ENCODE measurements at regions not wholly inside any gene's neighbourhood (a gene's known extent, or its start where the extent isn't known, plus 50 kb on each side); places are given as distances from the start of the nearest gene placed in this dataset.

GRCh38 chr21:15526798-15527197, 203.0 kb upstream of the USP25 start:
- H3K9me3 ChIP-seq (ENCODE audit: severe bottlenecking), result peaks cover 4% of the 10 kb centered on the region

GRCh38 chr21:15528346-15528745, 201.4 kb upstream of the USP25 start:
- no peak for DNase-seq
- TF ChIP-seq, protein P1, sequence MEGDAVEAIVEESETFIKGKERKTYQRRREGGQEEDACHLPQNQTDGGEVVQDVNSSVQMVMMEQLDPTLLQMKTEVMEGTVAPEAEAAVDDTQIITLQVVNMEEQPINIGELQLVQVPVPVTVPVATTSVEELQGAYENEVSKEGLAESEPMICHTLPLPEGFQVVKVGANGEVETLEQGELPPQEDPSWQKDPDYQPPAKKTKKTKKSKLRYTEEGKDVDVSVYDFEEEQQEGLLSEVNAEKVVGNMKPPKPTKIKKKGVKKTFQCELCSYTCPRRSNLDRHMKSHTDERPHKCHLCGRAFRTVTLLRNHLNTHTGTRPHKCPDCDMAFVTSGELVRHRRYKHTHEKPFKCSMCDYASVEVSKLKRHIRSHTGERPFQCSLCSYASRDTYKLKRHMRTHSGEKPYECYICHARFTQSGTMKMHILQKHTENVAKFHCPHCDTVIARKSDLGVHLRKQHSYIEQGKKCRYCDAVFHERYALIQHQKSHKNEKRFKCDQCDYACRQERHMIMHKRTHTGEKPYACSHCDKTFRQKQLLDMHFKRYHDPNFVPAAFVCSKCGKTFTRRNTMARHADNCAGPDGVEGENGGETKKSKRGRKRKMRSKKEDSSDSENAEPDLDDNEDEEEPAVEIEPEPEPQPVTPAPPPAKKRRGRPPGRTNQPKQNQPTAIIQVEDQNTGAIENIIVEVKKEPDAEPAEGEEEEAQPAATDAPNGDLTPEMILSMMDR (IDR thresholded peaks at IDR 0.05; ENCODE audit: low read depth, low read length), result no peak
- Histone ChIP-seq H3K27ac (no peak overlapping the region), H3K4me3 (ENCODE audit: low read depth, low read length) (no peak overlapping the region), H3K27me3 (ENCODE audit: insufficient read depth, low read depth, severe bottlenecking) (no peaks in the 10 kb centered on the region), H3K36me3 (no peaks in the 10 kb centered on the region), H3K9me3 (ENCODE audit: severe bottlenecking) (no peaks in the 10 kb centered on the region)

More at GRCh38 chr21:15526798-15527197, 203.0 kb upstream of the USP25 start:
- TF ChIP-seq, protein P1 (IDR thresholded peaks at IDR 0.05; ENCODE audit: low read depth, low read length), result no peak
- no peak overlapping the region for H3K4me3 ChIP-seq (ENCODE audit: low read depth, low read length)
- no peak for DNase-seq
- no peak overlapping the region for H3K27ac ChIP-seq
- H3K36me3 ChIP-seq, result no peaks in the 10 kb centered on the region
- H3K27me3 ChIP-seq (ENCODE audit: insufficient read depth, low read depth, severe bottlenecking), result no peaks in the 10 kb centered on the region

- Histone ChIP-seq H3K9me3 (ENCODE audit: severe bottlenecking) (no peaks in the 10 kb centered on the region), H3K27me3 (ENCODE audit: insufficient read depth, low read depth, severe bottlenecking) (no peaks in the 10 kb centered on the region), H3K27ac (no peak overlapping the region), H3K4me3 (ENCODE audit: low read depth, low read length) (no peak overlapping the region), H3K36me3 (no peaks in the 10 kb centered on the region)
- no peak for DNase-seq
- TF ChIP-seq, protein P1 (IDR thresholded peaks at IDR 0.05; ENCODE audit: low read depth, low read length), result no peak
These were observed 197.8 kb upstream of the USP25 start for GRCh38 chr21:15531986-15532385.

GRCh38 chr21:15533618-15534017, 196.2 kb upstream of the USP25 start:
- TF ChIP-seq, protein P1 (IDR thresholded peaks at IDR 0.05; ENCODE audit: low read depth, low read length), result no peak
- DNase-seq, result no peak
- Histone ChIP-seq H3K4me3 (ENCODE audit: low read depth, low read length) (no peak overlapping the region), H3K9me3 (ENCODE audit: severe bottlenecking) (no peaks in the 10 kb centered on the region), H3K36me3 (no peaks in the 10 kb centered on the region), H3K27me3 (ENCODE audit: insufficient read depth, low read depth, severe bottlenecking) (no peaks in the 10 kb centered on the region), H3K27ac (no peak overlapping the region)

- Histone ChIP-seq H3K27ac (no peak overlapping the region), H3K27me3 (ENCODE audit: insufficient read depth, low read depth, severe bottlenecking) (no peaks in the 10 kb centered on the region), H3K9me3 (ENCODE audit: severe bottlenecking) (no peaks in the 10 kb centered on the region), H3K36me3 (no peaks in the 10 kb centered on the region), H3K4me3 (ENCODE audit: low read depth, low read length) (no peak overlapping the region)
- no peak for DNase-seq
- TF ChIP-seq, protein P1 (IDR thresholded peaks at IDR 0.05; ENCODE audit: low read depth, low read length), result no peak
These were observed 195.3 kb upstream of the USP25 start for GRCh38 chr21:15534450-15534886.

DNA sequence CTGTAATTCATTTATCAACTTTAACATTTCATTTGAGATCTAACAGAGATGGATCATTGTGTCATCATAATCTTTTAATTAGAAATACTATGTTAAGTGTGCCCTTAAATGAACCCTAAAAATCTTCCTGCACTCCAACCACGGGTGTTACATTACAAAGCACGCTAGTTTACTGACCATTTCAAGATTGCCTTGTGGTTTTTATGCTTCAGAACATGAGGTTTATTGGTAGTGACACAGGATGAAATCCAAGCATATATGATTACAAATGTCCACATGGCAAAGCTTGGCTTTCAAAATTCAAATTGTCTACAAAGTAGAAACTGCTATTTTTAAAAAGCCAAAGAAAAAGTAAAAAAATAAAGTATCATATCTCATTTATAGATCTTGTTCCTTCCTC, 190.4 kb upstream of the USP25 start:
- Histone ChIP-seq H3K36me3 (no peaks in the 10 kb centered on the region), H3K4me3 (ENCODE audit: low read depth, low read length) (no peak overlapping the region), H3K9me3 (ENCODE audit: severe bottlenecking) (no peaks in the 10 kb centered on the region), H3K27me3 (ENCODE audit: insufficient read depth, low read depth, severe bottlenecking) (no peaks in the 10 kb centered on the region), H3K27ac (no peak overlapping the region)
- TF ChIP-seq, protein P1 (IDR thresholded peaks at IDR 0.05; ENCODE audit: low read depth, low read length), result no peak
- no peak for DNase-seq

Measured in WERI-Rb-1 (cell line).